Endodermal cell (in vitro differentiated cells): ENCODE measurements at regions not wholly inside any gene's neighbourhood (a gene's known extent, or its start where the extent isn't known, plus 50 kb on each side); places are given as distances from the start of the nearest gene placed in this dataset.

Experiments used
- DNase-seq: peaks from one replicate; pipeline ENCODE4 v3.0.0-alpha.2; 2017
- H3K27ac ChIP-seq: 2 replicates; pipeline ENCODE4 v1.5.1; 2013; ENCODE audit warnings: mild to moderate bottlenecking, low read depth, low read length, moderate library complexity
- H3K27me3 ChIP-seq: 2 replicates; pipeline ENCODE4 v1.6.1; 2013; ENCODE audit warnings: mild to moderate bottlenecking, low read length, moderate library complexity; ENCODE audit not compliant: insufficient read depth, control insufficient read depth, poor library complexity, severe bottlenecking
- H3K36me3 ChIP-seq: 2 replicates; pipeline ENCODE4 v1.7.0; 2013; ENCODE audit warnings: mild to moderate bottlenecking, low read length, moderate library complexity; ENCODE audit not compliant: control insufficient read depth, insufficient read depth
- H3K4me1 ChIP-seq: one replicate; pipeline ENCODE4 v1.7.0; 2013; ENCODE audit warnings: low read length; ENCODE audit not compliant: control insufficient read depth, insufficient read depth
- H3K4me3 ChIP-seq: 2 replicates; pipeline ENCODE4 v1.5.1; 2013; ENCODE audit warnings: mild to moderate bottlenecking, low read length, moderate library complexity
- H3K9ac ChIP-seq: 2 replicates; pipeline ENCODE4 v1.6.1; 2013; ENCODE audit warnings: mild to moderate bottlenecking, low read length, moderate library complexity; ENCODE audit not compliant: poor library complexity, severe bottlenecking; ENCODE audit errors: extremely low read depth
- H3K9me3 ChIP-seq: 2 replicates; pipeline ENCODE4 v1.6.1; 2013; ENCODE audit warnings: mild to moderate bottlenecking, low read length, moderate library complexity; ENCODE audit not compliant: control insufficient read depth
- H3K27ac Mint-ChIP-seq: 2 replicates; pipeline ENCODE4 v1.8.0; 2020; ENCODE audit warnings: mixed read lengths
- H3K27me3 Mint-ChIP-seq: 2 replicates; pipeline ENCODE4 v1.8.0; 2021; ENCODE audit warnings: mild to moderate bottlenecking, mixed read lengths; ENCODE audit not compliant: insufficient read depth
- H3K36me3 Mint-ChIP-seq: 2 replicates; pipeline ENCODE4 v1.8.0; 2020; ENCODE audit warnings: low read depth, mixed read lengths
- H3K4me1 Mint-ChIP-seq: 2 replicates; pipeline ENCODE4 v1.8.0; 2020; ENCODE audit warnings: mixed read lengths
- H3K4me3 Mint-ChIP-seq: 2 replicates; pipeline ENCODE4 v1.8.0; 2020; ENCODE audit warnings: mild to moderate bottlenecking, moderate library complexity, mixed read lengths
- H3K9me3 Mint-ChIP-seq: 2 replicates; pipeline ENCODE4 v1.8.0; 2020; ENCODE audit warnings: mild to moderate bottlenecking, mixed read lengths
- WGBS, 2 experiments: methylation state at CpG; one replicate each; pipeline versions ENCODE4 v1.1.5 to v1.1.7; 2013; ENCODE audit warnings: missing lambda C conversion rate in 2 of 2, mixed read lengths in 1 of 2; ENCODE audit not compliant: insufficient coverage in 1 of 2, insufficient read length in 1 of 2; 5-methylcytosine and 5-hydroxymethylcytosine counted together
- TF ChIP-seq, protein P1 (sequence below): fragments of 200-600 bp; sonication (generic); conservative IDR thresholded peaks from 2 replicates; pipeline ENCODE4 v1.5.0; 2021; ENCODE audit warnings: antibody characterized with exemption, mild to moderate bottlenecking

DNA sequence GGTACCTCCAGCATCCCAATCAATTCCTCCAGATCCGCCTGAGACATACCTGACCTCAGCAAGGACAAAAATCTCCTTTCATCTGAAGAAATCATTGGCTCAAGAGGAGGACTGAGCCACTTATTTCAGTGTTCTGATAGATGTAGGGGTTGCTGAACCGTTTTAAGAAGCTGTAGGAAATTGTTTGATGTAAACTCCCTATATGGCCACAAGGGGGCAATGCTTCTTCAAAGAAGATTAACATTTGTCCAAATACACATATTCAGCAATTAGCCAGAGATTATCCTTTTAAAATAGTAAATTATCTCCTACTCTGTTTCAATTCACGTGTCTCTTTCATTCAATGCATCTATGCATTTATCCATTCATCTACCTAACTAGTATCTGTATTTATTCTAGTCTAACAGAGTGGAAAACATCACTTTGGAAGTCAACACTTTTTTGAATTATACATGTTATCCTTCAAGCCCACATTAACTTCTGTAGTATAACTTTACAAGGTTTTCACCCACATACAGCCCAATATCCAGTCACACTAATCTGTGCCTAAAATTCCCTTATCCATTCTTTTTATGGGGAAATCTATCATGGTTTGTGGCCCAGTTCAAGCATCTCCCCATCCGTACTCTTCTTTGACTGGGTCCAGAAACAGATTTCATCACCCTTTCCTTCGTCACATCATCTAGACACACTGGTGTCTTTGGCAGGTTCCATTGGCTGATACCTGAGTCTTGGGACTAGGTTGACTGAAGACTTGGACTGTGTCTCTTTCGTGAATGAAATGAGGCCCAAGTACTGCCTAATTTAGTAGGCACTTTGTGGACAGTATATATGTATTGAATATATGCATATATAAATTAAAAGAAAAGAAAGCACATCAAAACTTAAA, 411.0 kb upstream of the OR4E1 start:
- no peaks in the 10 kb centered on the region for H3K27me3 ChIP-seq
- H3K36me3 Mint-ChIP-seq: no peaks in the 10 kb centered on the region
- no peak overlapping the region for H3K27ac Mint-ChIP-seq
- no peak for DNase-seq
- H3K36me3 ChIP-seq: no peaks in the 10 kb centered on the region
- H3K27ac ChIP-seq: no peak overlapping the region
- TF ChIP-seq, protein P1, sequence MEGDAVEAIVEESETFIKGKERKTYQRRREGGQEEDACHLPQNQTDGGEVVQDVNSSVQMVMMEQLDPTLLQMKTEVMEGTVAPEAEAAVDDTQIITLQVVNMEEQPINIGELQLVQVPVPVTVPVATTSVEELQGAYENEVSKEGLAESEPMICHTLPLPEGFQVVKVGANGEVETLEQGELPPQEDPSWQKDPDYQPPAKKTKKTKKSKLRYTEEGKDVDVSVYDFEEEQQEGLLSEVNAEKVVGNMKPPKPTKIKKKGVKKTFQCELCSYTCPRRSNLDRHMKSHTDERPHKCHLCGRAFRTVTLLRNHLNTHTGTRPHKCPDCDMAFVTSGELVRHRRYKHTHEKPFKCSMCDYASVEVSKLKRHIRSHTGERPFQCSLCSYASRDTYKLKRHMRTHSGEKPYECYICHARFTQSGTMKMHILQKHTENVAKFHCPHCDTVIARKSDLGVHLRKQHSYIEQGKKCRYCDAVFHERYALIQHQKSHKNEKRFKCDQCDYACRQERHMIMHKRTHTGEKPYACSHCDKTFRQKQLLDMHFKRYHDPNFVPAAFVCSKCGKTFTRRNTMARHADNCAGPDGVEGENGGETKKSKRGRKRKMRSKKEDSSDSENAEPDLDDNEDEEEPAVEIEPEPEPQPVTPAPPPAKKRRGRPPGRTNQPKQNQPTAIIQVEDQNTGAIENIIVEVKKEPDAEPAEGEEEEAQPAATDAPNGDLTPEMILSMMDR: peak; percentile 86
- H3K9ac ChIP-seq: no peak overlapping the region
- H3K4me3 Mint-ChIP-seq: no peak overlapping the region
- no peaks in the 10 kb centered on the region for H3K27me3 Mint-ChIP-seq
- no peaks in the 10 kb centered on the region for H3K4me1 Mint-ChIP-seq
- no peaks in the 10 kb centered on the region for H3K4me1 ChIP-seq
- 50% methylated on average over 2 to 6 of the region's 6 CpGs for WGBS, 2 experiments
- no peaks in the 10 kb centered on the region for H3K9me3 ChIP-seq
- H3K4me3 ChIP-seq: no peak overlapping the region
- no peaks in the 10 kb centered on the region for H3K9me3 Mint-ChIP-seq

DNA sequence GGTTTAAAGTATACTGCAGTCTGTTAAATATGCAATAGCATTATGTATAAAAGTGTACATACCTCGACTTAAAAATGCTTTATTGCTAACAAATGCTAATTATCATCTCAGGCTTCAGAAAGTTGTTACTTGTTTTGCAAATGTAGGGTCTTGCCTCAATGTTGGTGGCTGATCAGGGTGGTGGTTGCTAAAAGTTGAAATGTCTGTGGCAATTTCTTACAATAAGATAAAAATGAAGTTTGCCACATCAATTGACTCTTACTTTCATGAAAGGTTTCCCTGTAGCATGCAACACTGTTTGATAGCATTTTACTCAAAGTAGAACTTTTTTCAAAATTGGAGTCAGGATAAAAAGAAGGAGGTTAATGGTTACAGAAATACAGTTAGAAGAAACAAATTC, 407.7 kb upstream of the OR4E1 start:
- H3K4me1 Mint-ChIP-seq: no peaks in the 10 kb centered on the region
- WGBS, 2 experiments: no CpG with 5 or more reads among the region's 1 CpG

DNA sequence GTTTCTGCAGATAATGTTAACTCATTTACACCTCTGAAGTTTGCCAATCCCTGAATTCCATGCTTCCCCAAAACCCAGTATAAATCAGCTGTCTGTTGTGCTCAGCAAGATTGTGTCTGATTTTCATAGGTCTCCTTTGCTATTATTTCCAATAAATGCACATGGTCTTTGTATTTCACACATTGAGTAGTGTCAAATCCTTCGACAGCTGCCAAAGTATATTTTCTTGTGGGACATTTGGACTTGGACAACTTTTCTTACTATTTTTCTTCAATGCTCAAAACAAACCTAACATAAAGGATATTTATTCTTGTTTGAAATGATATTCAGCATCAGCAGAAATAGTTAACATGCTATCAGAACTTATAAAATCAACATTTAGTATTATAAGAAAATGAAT, 406.1 kb upstream of the OR4E1 start:
- no peaks in the 10 kb centered on the region for H3K27me3 Mint-ChIP-seq
- no peaks in the 10 kb centered on the region for H3K9me3 Mint-ChIP-seq
- no peak for DNase-seq
- Histone ChIP-seq H3K9ac (no peak overlapping the region), H3K27me3 (no peaks in the 10 kb centered on the region), H3K4me1 (no peaks in the 10 kb centered on the region), H3K27ac (no peak overlapping the region), H3K4me3 (no peak overlapping the region), H3K9me3 (no peaks in the 10 kb centered on the region), H3K36me3 (no peaks in the 10 kb centered on the region)
- 100% methylated on average over 1 of the region's 1 CpG; no CpG with 5 or more reads in 1 of the 2 experiments for WGBS, 2 experiments
- H3K4me1 Mint-ChIP-seq: no peaks in the 10 kb centered on the region
- no peak overlapping the region for H3K4me3 Mint-ChIP-seq
- no peak overlapping the region for H3K27ac Mint-ChIP-seq
- TF ChIP-seq, protein P1: no peak
- no peaks in the 10 kb centered on the region for H3K36me3 Mint-ChIP-seq

More for the DNA sequence above, 407.7 kb upstream of the OR4E1 start:
- Histone ChIP-seq H3K9me3 (no peaks in the 10 kb centered on the region), H3K36me3 (no peaks in the 10 kb centered on the region), H3K9ac (no peak overlapping the region), H3K27me3 (no peaks in the 10 kb centered on the region), H3K4me3 (no peak overlapping the region), H3K27ac (no peak overlapping the region), H3K4me1 (no peaks in the 10 kb centered on the region)
- H3K4me3 Mint-ChIP-seq: no peak overlapping the region
- TF ChIP-seq, protein P1: no peak
- DNase-seq: no peak
- no peaks in the 10 kb centered on the region for H3K27me3 Mint-ChIP-seq
- no peaks in the 10 kb centered on the region for H3K9me3 Mint-ChIP-seq
- H3K27ac Mint-ChIP-seq: no peak overlapping the region
- H3K36me3 Mint-ChIP-seq: no peaks in the 10 kb centered on the region
